HFF-Myc (cell line): ENCODE measurements at regions not wholly inside any gene's neighbourhood (a gene's known extent, or its start where the extent isn't known, plus 50 kb on each side); places are given as distances from the start of the nearest gene placed in this dataset.

ENCODE experiments used
- DNase-seq: peaks from one replicate; pipeline ENCODE4 v3.0.0-alpha.2; 2011; ENCODE audit warnings: low read depth; ENCODE audit errors: extremely low read depth
- H3K4me3 ChIP-seq: replicated peaks from 2 replicates; pipeline ENCODE4 v1.5.1; 2011; ENCODE audit warnings: low read depth, mild to moderate bottlenecking, control low read depth, low read length
- TF ChIP-seq, protein P1 (sequence below): IDR thresholded peaks from 2 replicates; pipeline ENCODE4 v1.5.1; 2012; ENCODE audit warnings: mild to moderate bottlenecking, low read depth, low read length, control low read depth; ENCODE audit errors: missing control alignments

DNA sequence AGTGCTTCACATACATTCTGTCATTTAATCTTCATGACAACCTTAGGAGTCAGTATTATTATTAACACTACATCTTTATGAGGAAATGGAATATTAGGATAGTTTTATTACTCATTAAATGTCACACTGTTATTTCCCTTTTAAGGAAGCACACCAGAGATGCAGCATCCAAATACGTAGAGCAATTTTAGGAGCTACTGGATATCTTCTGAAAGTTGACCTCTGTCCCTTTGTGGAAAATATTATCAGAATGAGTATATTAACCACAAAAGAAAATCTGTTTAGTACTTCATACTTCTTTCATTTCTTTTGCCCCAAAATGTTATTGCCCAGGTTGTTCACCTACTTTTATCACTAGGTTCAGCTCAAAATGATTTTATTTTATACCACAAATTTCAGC is 72.9 kb upstream of the APCDD1 start:
- TF ChIP-seq, protein P1, sequence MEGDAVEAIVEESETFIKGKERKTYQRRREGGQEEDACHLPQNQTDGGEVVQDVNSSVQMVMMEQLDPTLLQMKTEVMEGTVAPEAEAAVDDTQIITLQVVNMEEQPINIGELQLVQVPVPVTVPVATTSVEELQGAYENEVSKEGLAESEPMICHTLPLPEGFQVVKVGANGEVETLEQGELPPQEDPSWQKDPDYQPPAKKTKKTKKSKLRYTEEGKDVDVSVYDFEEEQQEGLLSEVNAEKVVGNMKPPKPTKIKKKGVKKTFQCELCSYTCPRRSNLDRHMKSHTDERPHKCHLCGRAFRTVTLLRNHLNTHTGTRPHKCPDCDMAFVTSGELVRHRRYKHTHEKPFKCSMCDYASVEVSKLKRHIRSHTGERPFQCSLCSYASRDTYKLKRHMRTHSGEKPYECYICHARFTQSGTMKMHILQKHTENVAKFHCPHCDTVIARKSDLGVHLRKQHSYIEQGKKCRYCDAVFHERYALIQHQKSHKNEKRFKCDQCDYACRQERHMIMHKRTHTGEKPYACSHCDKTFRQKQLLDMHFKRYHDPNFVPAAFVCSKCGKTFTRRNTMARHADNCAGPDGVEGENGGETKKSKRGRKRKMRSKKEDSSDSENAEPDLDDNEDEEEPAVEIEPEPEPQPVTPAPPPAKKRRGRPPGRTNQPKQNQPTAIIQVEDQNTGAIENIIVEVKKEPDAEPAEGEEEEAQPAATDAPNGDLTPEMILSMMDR: no peak
- H3K4me3 ChIP-seq: no peak overlapping the region
- DNase-seq: no peak

DNA sequence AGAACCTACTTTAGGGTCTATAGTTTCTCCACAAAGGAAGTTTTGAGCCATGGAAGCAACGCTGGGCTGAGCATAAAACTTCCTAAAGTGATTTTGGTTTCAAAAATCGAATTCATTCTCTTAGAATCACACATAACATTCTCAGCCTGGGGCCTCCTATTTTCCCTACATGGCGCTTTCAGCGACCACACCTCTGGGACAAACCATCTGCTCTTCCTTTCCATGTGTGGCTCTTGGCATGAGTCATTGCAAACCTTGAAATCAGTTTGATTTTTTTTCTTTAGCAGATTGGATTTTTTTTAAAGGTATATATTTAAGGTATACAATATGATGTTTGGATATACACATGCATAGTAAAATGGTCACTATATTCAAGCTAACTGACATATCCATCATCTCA is 72.5 kb upstream of the APCDD1 start:
- TF ChIP-seq, protein P1: no peak
- no peak for DNase-seq
- no peak overlapping the region for H3K4me3 ChIP-seq

GRCh38 chr18:10386049-10386448 is 68.4 kb upstream of the APCDD1 start:
- H3K4me3 ChIP-seq: no peak overlapping the region
- TF ChIP-seq, protein P1: no peak
- no peak for DNase-seq

GRCh38 chr18:10386956-10387355 is 67.5 kb upstream of the APCDD1 start:
- DNase-seq: no peak
- TF ChIP-seq, protein P1: no peak
- H3K4me3 ChIP-seq: no peak overlapping the region

DNA sequence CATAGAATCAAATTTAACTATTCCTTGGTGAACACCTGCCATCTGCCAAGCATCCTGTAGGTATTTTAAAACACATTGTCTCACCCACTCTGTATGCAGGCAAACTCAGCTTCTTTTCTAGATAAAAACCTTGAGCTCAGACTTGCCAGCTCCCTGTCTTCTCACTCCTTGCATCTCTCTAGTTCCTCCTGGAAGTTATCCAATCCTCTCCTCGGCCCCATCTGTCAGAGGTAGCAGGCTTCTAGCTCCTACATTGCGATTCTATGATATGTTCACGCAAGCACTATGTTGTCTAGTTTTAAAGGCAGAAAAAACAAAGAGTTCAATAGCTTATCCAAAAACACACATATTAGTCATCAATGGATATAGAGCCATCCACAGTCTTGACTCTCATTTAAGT is 67.0 kb upstream of the APCDD1 start:
- no peak for DNase-seq
- TF ChIP-seq, protein P1: no peak
- H3K4me3 ChIP-seq: no peak overlapping the region

DNA sequence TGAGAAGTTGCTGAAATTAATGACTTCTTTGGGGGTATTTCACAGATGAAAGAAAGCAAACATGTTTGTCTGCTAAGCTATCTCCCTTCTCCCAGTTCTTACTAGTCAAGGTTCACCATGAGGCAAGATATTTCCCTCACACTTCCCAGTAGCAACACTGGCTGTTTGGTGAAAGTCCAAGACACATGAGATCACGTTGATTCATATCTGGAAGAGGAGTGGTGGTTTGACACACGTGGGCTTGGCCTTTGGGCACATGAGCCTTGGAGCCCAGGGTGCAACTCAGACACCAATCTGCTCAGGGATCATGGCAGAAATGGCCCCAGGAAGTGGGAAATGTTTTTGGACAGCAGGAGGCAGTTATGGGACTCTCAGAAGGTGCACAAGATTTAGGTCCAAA is 66.1 kb upstream of the APCDD1 start:
- DNase-seq: no peak
- H3K4me3 ChIP-seq: no peak overlapping the region
- TF ChIP-seq, protein P1: no peak

- TF ChIP-seq, protein P1: no peak
- no peak for DNase-seq
- no peak overlapping the region for H3K4me3 ChIP-seq
Measured at GRCh38 chr18:10391506-10391905, 62.9 kb upstream of the APCDD1 start.
